Mucosa of descending colon (tissue), 3 donors: ENCODE measurements at regions not wholly inside any gene's neighbourhood (a gene's known extent, or its start where the extent isn't known, plus 50 kb on each side); places are given as distances from the start of the nearest gene placed in this dataset.

ENCODE experiments used
- ATAC-seq: fragments of 200-7000 bp; cut with Tn5 transposase; one replicate; pipeline ENCODE4 v1.9.1; 2020; ENCODE audit warnings: mild to moderate bottlenecking, moderate library complexity
- DNase-seq, 3 donors: peaks; one replicate each; pipeline ENCODE4 v3.0.0-alpha.2; 2020
- H3K36me3 ChIP-seq: fragments of 200-600 bp; one replicate; pipeline ENCODE4 v1.8.0; 2021; ENCODE audit warnings: low read depth, mild to moderate bottlenecking
- H3K4me1 ChIP-seq: fragments of 200-600 bp; one replicate; pipeline ENCODE4 v1.8.0; 2021; ENCODE audit warnings: low read depth, mild to moderate bottlenecking
- H3K4me3 ChIP-seq: fragments of 200-600 bp; one replicate; pipeline ENCODE4 v1.8.0; 2021; ENCODE audit warnings: mild to moderate bottlenecking
- H3K9me3 ChIP-seq: fragments of 200-600 bp; one replicate; pipeline ENCODE4 v1.8.0; 2021; ENCODE audit warnings: mild to moderate bottlenecking
- intact Hi-C, 2 donors: fragments of 100-400 bp; cut with DNase I in 1 of 2; cut with micrococcal nuclease in 1 of 2; formaldehyde crosslinking; loops; one replicate each; pipeline versions ENCODE4 v1.11.0 to v1.11.1; 2022; cut with DNase I, micrococcal nuclease
- TF ChIP-seq, protein P1 (sequence below): fragments of 200-600 bp; IDR thresholded peaks from one replicate; pipeline ENCODE4 v1.8.0; 2022; ENCODE audit warnings: antibody characterized with exemption, mild to moderate bottlenecking
- donor health status: DM: no; HTN: no; CAD: no; lungs with moderate emphysema.
- donor health status: DM: no; HTN: no; CAD: no.
- donor health status: DM: no; HTN: yes; CAD: no.

DNA sequence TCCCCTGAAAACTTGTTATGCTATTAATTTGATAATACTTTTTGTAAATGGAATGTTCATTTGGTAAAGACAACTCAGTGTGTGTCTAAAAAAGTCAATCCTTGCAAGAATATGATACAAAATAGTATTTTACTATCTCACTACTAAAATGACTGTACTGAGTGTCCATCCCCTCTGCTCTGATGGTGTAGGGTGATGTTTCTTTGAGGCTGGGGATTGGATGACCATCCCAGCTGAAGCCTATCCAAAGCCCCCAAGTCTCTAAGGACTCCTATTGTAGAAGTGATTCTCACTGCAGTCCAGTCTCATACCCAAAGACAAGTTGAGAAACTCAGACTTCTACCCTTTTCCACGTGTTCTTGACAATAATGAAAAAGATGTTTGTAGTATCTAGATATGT is 1128.4 kb downstream of the BCL11B start:
- DNase-seq (no peak), ATAC-seq (no peak)
- intact Hi-C loops, result no loop called here
- H3K4me3 ChIP-seq, result no peak overlapping the region
- H3K4me1 ChIP-seq, result no peaks in the 10 kb centered on the region
- TF ChIP-seq, protein P1, sequence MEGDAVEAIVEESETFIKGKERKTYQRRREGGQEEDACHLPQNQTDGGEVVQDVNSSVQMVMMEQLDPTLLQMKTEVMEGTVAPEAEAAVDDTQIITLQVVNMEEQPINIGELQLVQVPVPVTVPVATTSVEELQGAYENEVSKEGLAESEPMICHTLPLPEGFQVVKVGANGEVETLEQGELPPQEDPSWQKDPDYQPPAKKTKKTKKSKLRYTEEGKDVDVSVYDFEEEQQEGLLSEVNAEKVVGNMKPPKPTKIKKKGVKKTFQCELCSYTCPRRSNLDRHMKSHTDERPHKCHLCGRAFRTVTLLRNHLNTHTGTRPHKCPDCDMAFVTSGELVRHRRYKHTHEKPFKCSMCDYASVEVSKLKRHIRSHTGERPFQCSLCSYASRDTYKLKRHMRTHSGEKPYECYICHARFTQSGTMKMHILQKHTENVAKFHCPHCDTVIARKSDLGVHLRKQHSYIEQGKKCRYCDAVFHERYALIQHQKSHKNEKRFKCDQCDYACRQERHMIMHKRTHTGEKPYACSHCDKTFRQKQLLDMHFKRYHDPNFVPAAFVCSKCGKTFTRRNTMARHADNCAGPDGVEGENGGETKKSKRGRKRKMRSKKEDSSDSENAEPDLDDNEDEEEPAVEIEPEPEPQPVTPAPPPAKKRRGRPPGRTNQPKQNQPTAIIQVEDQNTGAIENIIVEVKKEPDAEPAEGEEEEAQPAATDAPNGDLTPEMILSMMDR, result no peak
- no peaks in the 10 kb centered on the region for H3K9me3 ChIP-seq
- H3K36me3 ChIP-seq, result no peaks in the 10 kb centered on the region

- TF ChIP-seq, protein P1, result no peak
- ATAC-seq (no peak), DNase-seq (no peak)
- H3K4me3 ChIP-seq, result no peak overlapping the region
- H3K4me1 ChIP-seq, result no peaks in the 10 kb centered on the region
- no peaks in the 10 kb centered on the region for H3K36me3 ChIP-seq
- intact Hi-C loops, result no loop called here
- H3K9me3 ChIP-seq, result no peaks in the 10 kb centered on the region
Observed at GRCh38 chr14:98144964-98145363, 1127.0 kb downstream of the BCL11B start.

DNA sequence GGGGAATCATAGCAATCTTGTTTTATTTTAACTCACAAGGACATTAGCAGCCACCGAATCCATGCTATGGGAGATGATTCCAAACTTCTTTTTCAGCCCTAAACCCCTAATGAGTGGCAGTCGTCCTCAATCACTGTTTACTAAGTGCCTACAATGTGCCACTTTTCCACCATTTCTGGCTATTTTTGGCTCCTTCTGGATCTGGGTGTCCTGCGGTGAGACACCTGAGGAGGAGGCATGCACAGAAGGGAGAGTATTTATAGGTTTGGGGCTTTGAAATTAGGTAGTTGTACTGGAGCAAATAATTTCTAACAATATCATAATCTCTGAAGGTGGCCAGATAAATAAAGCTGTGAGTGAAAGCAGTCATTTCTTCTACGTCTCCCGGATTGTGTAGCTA is 1125.6 kb downstream of the BCL11B start:
- TF ChIP-seq, protein P1, result no peak
- Histone ChIP-seq H3K4me1 (no peaks in the 10 kb centered on the region), H3K36me3 (no peaks in the 10 kb centered on the region), H3K9me3 (no peaks in the 10 kb centered on the region), H3K4me3 (no peak overlapping the region)
- no peak for ATAC-seq
- intact Hi-C loops, result no loop called here
- DNase-seq, result no peak

DNA sequence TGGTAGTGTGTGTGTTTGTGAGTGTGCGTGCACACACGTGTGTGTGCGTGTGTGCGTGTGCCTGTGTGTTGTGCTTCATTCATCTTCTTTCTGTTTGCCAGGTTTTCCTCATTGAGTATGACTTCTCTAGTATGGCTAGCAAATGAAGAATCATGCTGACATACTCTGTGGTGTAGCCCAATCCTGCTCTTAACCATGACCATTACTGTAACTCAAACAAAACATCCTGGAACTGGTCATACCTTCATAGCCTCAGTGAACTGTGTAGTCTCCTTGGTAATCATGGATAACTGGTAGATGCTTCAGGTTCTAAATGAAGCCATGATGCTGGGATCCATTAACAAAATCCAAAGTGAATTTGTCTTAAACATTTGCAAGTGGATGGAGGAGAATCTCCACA is 1117.7 kb downstream of the BCL11B start:
- no peak overlapping the region for H3K4me3 ChIP-seq
- intact Hi-C loops, result no loop called here
- no peaks in the 10 kb centered on the region for H3K9me3 ChIP-seq
- ATAC-seq (no peak), DNase-seq (no peak)
- TF ChIP-seq, protein P1, result no peak
- H3K4me1 ChIP-seq, result no peaks in the 10 kb centered on the region
- H3K36me3 ChIP-seq, result no peaks in the 10 kb centered on the region

DNA sequence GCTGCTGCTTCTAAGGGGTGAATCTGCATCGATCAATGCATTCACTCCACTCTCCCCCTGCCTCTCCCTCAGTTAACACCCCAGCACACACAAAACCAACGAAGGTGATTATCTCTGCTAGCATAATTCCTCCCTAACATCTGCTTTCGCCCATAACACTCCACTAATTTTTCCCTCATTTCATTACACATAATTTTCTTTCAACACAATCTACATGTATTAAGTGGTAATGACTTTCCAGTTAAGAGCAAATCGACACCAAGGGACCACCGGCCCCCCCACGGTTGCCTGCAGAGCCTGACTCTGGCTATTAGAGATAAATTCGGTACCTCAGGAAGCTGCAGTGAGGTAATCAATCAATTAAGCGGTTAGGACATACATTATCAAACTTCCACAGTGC is 1115.6 kb downstream of the BCL11B start:
- no peak for ATAC-seq

DNA sequence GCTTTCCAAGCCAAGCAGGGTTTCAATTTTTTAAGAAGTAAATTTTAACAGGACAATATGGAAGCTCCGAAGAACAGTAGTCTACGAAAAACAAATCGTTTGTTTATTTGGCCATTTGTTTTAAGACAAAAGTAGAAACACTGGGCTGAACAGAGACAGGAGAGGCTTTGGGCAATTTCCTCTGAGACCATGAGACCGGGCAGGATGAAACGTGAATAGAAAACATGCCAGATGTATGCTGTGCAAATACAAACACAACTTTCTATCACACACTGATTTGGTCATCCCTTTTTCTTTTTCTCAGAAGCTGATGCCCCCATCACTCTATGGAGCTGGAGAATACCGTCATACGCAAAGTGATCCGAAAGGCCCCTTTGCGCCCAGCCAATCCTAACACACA is 1111.1 kb downstream of the BCL11B start:
- H3K4me1 ChIP-seq, result no peaks in the 10 kb centered on the region
- no peak for ATAC-seq
- H3K9me3 ChIP-seq, result no peaks in the 10 kb centered on the region
- H3K4me3 ChIP-seq, result no peak overlapping the region
- no peak for DNase-seq
- intact Hi-C loops, result no loop called here
- H3K36me3 ChIP-seq, result no peaks in the 10 kb centered on the region
- TF ChIP-seq, protein P1, result no peak

More for the DNA sequence above, 1115.6 kb downstream of the BCL11B start:
- H3K4me1 ChIP-seq, result no peaks in the 10 kb centered on the region
- no peak overlapping the region for H3K4me3 ChIP-seq
- intact Hi-C loops, result no loop called here
- DNase-seq, result no peak
- H3K9me3 ChIP-seq, result no peaks in the 10 kb centered on the region
- no peaks in the 10 kb centered on the region for H3K36me3 ChIP-seq
- TF ChIP-seq, protein P1, result no peak
